ENCODE measurements at regions not wholly inside any gene's neighbourhood (a gene's known extent, or its start where the extent isn't known, plus 50 kb on each side); places are given as distances from the start of the nearest gene placed in this dataset.

DNA sequence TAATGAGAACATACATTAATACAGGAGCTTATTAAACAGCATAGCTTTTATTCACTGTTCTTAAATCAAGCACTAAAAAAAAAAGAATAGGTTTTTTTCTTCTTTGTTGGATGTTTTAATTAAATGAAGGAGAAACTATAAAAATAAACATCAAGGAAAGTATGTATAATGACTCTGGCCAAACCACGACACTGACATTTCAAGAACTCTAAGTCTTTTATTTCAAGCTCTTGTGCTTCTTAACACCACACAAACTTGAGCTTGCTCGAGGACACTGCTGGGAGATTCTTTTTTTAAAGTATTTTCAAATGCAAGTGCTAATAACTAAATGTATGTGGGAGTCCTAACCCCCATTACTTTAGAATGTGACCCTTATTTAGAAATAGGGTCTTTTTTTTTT lies 204.9 kb upstream of the PPARGC1A start:
- DNase-seq (ENCODE audit: low read depth), result no peak
- no peak overlapping the region for H3K4me3 ChIP-seq (ENCODE audit: low read length)
- TF ChIP-seq, protein P1, sequence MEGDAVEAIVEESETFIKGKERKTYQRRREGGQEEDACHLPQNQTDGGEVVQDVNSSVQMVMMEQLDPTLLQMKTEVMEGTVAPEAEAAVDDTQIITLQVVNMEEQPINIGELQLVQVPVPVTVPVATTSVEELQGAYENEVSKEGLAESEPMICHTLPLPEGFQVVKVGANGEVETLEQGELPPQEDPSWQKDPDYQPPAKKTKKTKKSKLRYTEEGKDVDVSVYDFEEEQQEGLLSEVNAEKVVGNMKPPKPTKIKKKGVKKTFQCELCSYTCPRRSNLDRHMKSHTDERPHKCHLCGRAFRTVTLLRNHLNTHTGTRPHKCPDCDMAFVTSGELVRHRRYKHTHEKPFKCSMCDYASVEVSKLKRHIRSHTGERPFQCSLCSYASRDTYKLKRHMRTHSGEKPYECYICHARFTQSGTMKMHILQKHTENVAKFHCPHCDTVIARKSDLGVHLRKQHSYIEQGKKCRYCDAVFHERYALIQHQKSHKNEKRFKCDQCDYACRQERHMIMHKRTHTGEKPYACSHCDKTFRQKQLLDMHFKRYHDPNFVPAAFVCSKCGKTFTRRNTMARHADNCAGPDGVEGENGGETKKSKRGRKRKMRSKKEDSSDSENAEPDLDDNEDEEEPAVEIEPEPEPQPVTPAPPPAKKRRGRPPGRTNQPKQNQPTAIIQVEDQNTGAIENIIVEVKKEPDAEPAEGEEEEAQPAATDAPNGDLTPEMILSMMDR (IDR thresholded peaks at IDR 0.05; ENCODE audit: insufficient read depth, low read depth, low read length, missing control alignments), result no peak

DNA sequence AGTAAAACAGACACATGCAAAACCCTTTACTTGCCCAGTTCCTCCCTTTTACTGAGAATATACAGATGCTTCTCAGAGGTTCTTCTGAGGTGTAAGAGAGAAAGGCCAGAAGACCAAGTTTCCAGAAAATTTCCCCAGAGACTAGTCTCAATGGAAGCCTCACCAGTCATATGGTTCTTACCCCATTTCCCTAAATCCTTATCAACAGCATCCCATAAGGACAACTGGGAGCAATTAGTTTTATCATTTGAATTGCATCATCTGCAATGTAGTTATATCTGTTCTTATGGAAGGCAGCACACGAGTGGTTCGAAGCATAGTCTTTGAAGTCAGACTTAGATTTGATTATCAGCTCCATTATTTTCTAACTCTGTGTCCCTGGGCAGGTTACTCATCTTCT lies 203.6 kb upstream of the PPARGC1A start:
- TF ChIP-seq, protein P1 (IDR thresholded peaks at IDR 0.05; ENCODE audit: insufficient read depth, low read depth, low read length, missing control alignments), result no peak
- no peak overlapping the region for H3K4me3 ChIP-seq (ENCODE audit: low read length)

DNA sequence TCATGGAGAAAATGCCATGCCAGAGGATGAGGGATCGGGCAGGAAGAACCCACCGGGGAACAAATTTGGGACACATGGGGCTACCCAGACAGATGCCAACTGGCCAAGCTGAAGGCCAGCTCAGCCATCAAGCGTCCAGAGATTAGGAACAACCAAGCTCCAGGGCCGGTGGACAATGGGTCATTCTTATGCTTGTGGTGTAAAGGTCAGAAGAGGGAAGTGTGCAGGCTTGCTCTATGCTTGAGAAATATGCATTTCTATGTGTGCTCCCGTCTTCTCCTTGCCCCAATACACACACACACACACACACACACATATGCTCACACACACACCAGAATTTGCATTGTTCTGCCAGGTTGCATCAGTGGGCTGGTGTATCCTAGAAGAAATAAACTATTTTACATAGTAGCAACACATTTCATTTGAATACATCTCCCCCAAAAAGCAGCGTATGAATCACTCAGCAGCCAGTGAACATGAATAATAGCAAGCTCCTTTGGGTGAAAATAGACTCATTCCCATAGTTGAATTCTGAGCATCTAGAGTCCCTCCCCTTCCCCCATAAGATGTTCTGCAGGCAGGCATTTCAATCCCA lies 201.9 kb upstream of the PPARGC1A start:
- no peak for DNase-seq (ENCODE audit: low read depth)
- TF ChIP-seq, protein P1 (IDR thresholded peaks at IDR 0.05; ENCODE audit: insufficient read depth, low read depth, low read length, missing control alignments), result no peak
- H3K4me3 ChIP-seq (ENCODE audit: low read length), result no peak overlapping the region

More for the DNA sequence above, 203.6 kb upstream of the PPARGC1A start:
- DNase-seq (ENCODE audit: low read depth), result no peak

DNA sequence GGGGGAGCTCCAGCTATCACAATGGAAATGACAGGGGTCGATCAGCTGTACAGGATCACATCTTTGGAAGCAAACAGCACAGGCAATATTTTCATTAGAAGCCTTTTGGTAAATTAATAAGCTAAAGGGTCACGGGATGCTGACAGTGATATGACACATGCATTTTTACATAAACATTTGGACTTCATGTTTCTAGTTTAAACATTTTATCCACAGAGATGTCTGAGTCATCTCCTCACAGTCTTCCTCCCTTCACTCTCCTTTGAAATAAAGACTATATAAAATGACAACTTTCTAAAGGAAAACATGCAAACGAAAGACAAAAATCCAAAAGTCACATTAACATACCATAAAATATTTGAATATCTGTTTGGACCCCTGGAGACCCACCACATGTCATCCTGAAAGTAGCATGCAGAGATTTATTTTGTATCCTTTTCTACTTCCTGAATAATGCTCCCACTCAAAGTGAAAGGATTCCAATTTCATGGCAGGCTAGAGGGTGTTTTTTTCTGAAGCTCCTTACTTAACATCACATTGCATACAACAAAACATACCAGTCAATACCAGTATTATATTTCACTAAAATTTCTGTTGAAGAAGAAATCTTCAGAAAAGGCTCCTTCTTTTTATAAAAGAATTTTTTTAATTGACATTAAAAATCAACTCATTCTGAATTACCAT lies 200.1 kb upstream of the PPARGC1A start:
- no peak overlapping the region for H3K4me3 ChIP-seq (ENCODE audit: low read length)
- peak; percentile 18 for DNase-seq (ENCODE audit: low read depth)
- TF ChIP-seq, protein P1 (IDR thresholded peaks at IDR 0.05; ENCODE audit: insufficient read depth, low read depth, low read length, missing control alignments), result no peak

DNA sequence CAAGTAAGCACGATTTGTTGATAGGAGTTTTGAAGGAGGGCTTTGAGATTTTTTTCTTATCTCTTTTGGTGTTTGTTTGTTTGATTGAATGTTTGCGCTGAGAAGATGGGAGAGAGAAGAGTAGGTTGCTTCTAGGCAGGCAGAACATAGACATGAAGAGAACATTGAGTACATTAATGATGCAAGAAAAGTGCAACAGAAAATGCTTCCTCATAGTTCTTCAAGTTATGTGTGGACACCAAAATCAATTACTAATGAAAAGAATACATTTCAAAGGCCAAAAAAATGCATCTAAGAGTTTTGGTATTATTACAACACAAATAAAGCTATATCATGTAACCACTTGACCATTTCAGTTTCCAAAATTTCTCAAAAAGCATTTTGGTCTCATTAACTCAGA lies 191.0 kb upstream of the PPARGC1A start:
- no peak overlapping the region for H3K4me3 ChIP-seq (ENCODE audit: low read length)
- TF ChIP-seq, protein P1 (IDR thresholded peaks at IDR 0.05; ENCODE audit: insufficient read depth, low read depth, low read length, missing control alignments), result no peak
- no peak for DNase-seq (ENCODE audit: low read depth)

DNA sequence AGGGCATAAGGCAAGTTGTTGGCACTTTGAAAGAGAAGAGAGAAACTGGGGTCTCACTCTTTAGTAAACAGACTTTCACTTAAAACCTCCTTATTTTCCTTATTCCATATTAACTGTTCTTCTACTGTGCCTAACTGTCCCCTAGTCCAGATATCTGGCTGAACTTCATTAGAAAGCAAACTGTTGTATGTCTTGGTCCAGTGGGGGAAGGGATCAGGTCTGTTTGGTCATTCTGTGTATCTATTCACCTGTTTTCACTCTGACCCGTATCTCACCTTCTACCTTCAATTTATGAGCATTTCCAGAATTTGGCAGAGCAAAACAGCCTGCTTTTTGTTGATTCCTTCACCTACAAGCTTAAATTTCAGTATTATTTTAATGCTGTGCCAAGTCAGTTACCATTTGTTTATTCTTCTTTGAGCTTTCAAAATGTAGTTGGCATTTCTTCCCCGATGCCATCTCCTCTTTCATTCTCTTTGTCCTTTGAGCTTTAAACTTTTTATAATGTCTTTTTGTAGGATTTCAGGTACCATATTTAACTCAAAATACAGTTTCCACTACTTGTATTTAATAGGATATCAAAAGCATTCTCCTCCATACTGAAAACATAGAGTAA lies 188.6 kb upstream of the PPARGC1A start:
- no peak for DNase-seq (ENCODE audit: low read depth)
- TF ChIP-seq, protein P1 (IDR thresholded peaks at IDR 0.05; ENCODE audit: insufficient read depth, low read depth, low read length, missing control alignments), result no peak
- no peak overlapping the region for H3K4me3 ChIP-seq (ENCODE audit: low read length)
